ENCODE measurements at regions not wholly inside any gene's neighbourhood (a gene's known extent, or its start where the extent isn't known, plus 50 kb on each side); places are given as distances from the start of the nearest gene placed in this dataset.

DNA sequence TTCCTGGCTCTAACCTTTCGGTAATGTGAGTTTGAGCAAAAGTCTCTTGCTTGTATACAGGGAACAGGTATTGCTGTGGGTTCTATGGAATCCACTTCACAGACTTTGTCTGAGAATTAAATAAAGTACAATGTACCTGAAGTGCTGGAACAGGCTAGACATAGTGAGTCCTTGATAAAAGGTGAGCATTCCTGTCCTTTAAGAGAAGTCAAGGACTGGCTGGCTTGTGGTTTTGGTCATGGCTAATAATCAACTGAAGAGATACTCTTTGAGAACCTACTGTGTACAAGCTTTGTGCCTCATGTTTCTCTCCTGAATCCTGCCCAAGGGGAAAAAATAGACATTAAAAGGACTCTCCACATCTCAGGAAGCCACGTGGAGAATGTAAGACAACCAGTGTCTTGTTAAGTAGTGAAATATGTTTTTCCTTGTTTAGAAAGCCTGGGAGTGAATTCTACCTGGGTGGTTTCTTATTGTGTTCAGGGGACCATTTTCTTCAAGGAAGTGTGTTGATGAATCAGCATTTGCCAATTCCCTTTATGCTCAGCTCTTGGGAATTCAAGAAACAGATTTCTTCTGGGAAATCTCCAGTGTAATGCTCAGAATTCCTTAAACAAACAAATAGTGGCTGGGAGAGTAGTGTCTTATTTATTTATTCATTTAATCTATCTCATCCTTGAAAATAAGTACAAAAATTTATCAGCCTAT is 55.2 kb upstream of the PLD5 start:
- TF ChIP-seq CREB1 (CRISPR knock-in tag; IDR thresholded peaks at IDR 0.05; ENCODE audit: low read depth) (no peak), EZH2 (IDR thresholded peaks at IDR 0.05; ENCODE audit: low read depth, unreplicated experiment) (no peak), POLR2AphosphoS5 (IDR thresholded peaks at IDR 0.05; ENCODE audit: low read depth) (no peak), EZH2phosphoT487 (IDR thresholded peaks at IDR 0.05; ENCODE audit: unreplicated experiment) (no peak), JUNB (IDR thresholded peaks at IDR 0.05; ENCODE audit: unreplicated experiment) (no peak), ETS1 (IDR thresholded peaks at IDR 0.05) (no peak), NANOG (IDR thresholded peaks at IDR 0.05; ENCODE audit: borderline replicate concordance) (no peak), ZNF114 (CRISPR knock-in tag; IDR thresholded peaks at IDR 0.05) (no peak)
- TF ChIP-seq, protein P1, sequence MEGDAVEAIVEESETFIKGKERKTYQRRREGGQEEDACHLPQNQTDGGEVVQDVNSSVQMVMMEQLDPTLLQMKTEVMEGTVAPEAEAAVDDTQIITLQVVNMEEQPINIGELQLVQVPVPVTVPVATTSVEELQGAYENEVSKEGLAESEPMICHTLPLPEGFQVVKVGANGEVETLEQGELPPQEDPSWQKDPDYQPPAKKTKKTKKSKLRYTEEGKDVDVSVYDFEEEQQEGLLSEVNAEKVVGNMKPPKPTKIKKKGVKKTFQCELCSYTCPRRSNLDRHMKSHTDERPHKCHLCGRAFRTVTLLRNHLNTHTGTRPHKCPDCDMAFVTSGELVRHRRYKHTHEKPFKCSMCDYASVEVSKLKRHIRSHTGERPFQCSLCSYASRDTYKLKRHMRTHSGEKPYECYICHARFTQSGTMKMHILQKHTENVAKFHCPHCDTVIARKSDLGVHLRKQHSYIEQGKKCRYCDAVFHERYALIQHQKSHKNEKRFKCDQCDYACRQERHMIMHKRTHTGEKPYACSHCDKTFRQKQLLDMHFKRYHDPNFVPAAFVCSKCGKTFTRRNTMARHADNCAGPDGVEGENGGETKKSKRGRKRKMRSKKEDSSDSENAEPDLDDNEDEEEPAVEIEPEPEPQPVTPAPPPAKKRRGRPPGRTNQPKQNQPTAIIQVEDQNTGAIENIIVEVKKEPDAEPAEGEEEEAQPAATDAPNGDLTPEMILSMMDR (conservative IDR thresholded peaks at IDR 0.05; ENCODE audit: low read depth in 2 of 2) = no peak
- TF ChIP-seq, protein P2, sequence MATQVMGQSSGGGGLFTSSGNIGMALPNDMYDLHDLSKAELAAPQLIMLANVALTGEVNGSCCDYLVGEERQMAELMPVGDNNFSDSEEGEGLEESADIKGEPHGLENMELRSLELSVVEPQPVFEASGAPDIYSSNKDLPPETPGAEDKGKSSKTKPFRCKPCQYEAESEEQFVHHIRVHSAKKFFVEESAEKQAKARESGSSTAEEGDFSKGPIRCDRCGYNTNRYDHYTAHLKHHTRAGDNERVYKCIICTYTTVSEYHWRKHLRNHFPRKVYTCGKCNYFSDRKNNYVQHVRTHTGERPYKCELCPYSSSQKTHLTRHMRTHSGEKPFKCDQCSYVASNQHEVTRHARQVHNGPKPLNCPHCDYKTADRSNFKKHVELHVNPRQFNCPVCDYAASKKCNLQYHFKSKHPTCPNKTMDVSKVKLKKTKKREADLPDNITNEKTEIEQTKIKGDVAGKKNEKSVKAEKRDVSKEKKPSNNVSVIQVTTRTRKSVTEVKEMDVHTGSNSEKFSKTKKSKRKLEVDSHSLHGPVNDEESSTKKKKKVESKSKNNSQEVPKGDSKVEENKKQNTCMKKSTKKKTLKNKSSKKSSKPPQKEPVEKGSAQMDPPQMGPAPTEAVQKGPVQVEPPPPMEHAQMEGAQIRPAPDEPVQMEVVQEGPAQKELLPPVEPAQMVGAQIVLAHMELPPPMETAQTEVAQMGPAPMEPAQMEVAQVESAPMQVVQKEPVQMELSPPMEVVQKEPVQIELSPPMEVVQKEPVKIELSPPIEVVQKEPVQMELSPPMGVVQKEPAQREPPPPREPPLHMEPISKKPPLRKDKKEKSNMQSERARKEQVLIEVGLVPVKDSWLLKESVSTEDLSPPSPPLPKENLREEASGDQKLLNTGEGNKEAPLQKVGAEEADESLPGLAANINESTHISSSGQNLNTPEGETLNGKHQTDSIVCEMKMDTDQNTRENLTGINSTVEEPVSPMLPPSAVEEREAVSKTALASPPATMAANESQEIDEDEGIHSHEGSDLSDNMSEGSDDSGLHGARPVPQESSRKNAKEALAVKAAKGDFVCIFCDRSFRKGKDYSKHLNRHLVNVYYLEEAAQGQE (IDR thresholded peaks at IDR 0.05; ENCODE audit: unreplicated experiment) = no peak

Data from GM23338 (cell line).